K562 (cell line): ENCODE measurements at regions not wholly inside any gene's neighbourhood (a gene's known extent, or its start where the extent isn't known, plus 50 kb on each side); places are given as distances from the start of the nearest gene placed in this dataset.

Source experiments
- CTBP1 ChIP-seq: fragments of 450-650 bp; IDR thresholded peaks from 2 replicates; pipeline ENCODE4 v1.6.1; 2016; ENCODE audit warnings: borderline replicate concordance
- HLTF ChIP-seq: fragments of 450-650 bp; IDR thresholded peaks from 2 replicates; pipeline ENCODE4 v1.6.1; 2016
- PCBP2 ChIP-seq: fragments of 200-400 bp; formaldehyde crosslinking; IDR thresholded peaks from 2 replicates; pipeline ENCODE4 v1.6.1; 2018; ENCODE audit warnings: low read length, low read depth, mild to moderate bottlenecking, moderate library complexity; ENCODE audit not compliant: poor library complexity, severe bottlenecking
- RBM25 ChIP-seq: fragments of 200-400 bp; formaldehyde crosslinking; IDR thresholded peaks from 2 replicates; pipeline ENCODE4 v1.6.1; 2018; ENCODE audit warnings: low read length, low read depth, moderate library complexity; ENCODE audit not compliant: severe bottlenecking
- TF ChIP-seq, protein P1 (sequence below), 2 experiments: fragments of 150-350 bp in 1 of 2; IDR thresholded peaks; 2 replicates each; pipeline ENCODE4 v1.6.1; 2012 to 2016; ENCODE audit warnings: low read depth in 2 of 2, low read length in 2 of 2, mild to moderate bottlenecking in 1 of 2, moderate library complexity in 1 of 2
- TF ChIP-seq, protein P2 (sequence below): fragments of 250-450 bp; sonication (Bioruptor Pico); IDR thresholded peaks from 2 replicates; pipeline ENCODE4 v1.4.0; 2020
- TF ChIP-seq, protein P3 (sequence below): sonication (generic); formaldehyde crosslinking; IDR thresholded peaks from 2 replicates; pipeline ENCODE4 v1.8.0; 2023; ENCODE audit warnings: missing genetic modification reagents, mild to moderate bottlenecking, borderline replicate concordance

DNA sequence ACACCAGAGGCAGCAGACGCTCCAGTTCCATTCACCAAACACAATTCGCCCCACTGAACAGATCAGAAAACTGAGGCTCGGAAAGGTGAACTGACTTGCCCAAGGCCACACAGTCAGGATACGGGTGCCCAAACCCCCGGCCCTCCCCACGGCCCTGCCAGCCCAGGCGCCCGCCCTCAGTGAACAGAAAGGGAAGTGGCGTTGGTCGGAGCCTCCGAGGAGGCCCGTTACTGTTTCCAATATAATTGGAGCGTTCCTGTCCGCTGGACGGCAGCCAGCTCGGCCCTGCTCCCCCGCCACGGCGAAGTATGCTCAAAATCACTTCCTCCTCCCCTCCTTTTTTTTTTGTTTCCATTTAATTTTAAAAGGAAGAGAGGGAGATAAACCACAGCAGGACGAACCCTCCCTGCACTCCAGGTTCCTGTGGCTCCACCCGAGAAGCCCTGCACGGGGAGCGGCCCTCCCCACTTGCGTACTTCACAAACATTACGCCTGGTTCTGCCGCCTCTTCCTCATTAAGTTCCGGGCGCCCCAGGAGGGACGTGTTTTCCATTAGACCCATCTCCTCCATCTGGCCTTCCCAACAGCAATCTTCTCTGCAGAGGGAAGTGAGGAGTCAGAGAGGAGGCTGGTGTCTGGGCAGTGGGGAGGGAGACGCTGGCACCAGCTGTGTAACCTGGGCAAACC, 61.1 kb downstream of the NCOR2 start (continued):
- TF ChIP-seq, protein P1, sequence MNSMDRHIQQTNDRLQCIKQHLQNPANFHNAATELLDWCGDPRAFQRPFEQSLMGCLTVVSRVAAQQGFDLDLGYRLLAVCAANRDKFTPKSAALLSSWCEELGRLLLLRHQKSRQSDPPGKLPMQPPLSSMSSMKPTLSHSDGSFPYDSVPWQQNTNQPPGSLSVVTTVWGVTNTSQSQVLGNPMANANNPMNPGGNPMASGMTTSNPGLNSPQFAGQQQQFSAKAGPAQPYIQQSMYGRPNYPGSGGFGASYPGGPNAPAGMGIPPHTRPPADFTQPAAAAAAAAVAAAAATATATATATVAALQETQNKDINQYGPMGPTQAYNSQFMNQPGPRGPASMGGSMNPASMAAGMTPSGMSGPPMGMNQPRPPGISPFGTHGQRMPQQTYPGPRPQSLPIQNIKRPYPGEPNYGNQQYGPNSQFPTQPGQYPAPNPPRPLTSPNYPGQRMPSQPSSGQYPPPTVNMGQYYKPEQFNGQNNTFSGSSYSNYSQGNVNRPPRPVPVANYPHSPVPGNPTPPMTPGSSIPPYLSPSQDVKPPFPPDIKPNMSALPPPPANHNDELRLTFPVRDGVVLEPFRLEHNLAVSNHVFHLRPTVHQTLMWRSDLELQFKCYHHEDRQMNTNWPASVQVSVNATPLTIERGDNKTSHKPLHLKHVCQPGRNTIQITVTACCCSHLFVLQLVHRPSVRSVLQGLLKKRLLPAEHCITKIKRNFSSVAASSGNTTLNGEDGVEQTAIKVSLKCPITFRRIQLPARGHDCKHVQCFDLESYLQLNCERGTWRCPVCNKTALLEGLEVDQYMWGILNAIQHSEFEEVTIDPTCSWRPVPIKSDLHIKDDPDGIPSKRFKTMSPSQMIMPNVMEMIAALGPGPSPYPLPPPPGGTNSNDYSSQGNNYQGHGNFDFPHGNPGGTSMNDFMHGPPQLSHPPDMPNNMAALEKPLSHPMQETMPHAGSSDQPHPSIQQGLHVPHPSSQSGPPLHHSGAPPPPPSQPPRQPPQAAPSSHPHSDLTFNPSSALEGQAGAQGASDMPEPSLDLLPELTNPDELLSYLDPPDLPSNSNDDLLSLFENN (IDR thresholded peaks at IDR 0.05; ENCODE audit: low read depth in 2 of 2, low read length in 2 of 2): no peak
- peak; percentile 74 for TF ChIP-seq RBM25
- TF ChIP-seq PCBP2: no peak
- TF ChIP-seq, protein P2, sequence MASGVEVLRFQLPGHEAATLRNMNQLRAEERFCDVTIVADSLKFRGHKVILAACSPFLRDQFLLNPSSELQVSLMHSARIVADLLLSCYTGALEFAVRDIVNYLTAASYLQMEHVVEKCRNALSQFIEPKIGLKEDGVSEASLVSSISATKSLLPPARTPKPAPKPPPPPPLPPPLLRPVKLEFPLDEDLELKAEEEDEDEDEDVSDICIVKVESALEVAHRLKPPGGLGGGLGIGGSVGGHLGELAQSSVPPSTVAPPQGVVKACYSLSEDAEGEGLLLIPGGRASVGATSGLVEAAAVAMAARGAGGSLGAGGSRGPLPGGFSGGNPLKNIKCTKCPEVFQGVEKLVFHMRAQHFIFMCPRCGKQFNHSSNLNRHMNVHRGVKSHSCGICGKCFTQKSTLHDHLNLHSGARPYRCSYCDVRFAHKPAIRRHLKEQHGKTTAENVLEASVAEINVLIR (CRISPR knock-in tag): no peak
- no peak for TF ChIP-seq HLTF
- TF ChIP-seq CTBP1: peak; percentile 38; the same call in 1 of the 2 replicates
- TF ChIP-seq, protein P3, sequence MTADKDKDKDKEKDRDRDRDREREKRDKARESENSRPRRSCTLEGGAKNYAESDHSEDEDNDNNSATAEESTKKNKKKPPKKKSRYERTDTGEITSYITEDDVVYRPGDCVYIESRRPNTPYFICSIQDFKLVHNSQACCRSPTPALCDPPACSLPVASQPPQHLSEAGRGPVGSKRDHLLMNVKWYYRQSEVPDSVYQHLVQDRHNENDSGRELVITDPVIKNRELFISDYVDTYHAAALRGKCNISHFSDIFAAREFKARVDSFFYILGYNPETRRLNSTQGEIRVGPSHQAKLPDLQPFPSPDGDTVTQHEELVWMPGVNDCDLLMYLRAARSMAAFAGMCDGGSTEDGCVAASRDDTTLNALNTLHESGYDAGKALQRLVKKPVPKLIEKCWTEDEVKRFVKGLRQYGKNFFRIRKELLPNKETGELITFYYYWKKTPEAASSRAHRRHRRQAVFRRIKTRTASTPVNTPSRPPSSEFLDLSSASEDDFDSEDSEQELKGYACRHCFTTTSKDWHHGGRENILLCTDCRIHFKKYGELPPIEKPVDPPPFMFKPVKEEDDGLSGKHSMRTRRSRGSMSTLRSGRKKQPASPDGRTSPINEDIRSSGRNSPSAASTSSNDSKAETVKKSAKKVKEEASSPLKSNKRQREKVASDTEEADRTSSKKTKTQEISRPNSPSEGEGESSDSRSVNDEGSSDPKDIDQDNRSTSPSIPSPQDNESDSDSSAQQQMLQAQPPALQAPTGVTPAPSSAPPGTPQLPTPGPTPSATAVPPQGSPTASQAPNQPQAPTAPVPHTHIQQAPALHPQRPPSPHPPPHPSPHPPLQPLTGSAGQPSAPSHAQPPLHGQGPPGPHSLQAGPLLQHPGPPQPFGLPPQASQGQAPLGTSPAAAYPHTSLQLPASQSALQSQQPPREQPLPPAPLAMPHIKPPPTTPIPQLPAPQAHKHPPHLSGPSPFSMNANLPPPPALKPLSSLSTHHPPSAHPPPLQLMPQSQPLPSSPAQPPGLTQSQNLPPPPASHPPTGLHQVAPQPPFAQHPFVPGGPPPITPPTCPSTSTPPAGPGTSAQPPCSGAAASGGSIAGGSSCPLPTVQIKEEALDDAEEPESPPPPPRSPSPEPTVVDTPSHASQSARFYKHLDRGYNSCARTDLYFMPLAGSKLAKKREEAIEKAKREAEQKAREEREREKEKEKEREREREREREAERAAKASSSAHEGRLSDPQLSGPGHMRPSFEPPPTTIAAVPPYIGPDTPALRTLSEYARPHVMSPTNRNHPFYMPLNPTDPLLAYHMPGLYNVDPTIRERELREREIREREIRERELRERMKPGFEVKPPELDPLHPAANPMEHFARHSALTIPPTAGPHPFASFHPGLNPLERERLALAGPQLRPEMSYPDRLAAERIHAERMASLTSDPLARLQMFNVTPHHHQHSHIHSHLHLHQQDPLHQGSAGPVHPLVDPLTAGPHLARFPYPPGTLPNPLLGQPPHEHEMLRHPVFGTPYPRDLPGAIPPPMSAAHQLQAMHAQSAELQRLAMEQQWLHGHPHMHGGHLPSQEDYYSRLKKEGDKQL (CRISPR knock-in tag): no peak
